ENCODE measurements at regions not wholly inside any gene's neighbourhood (a gene's known extent, or its start where the extent isn't known, plus 50 kb on each side); places are given as distances from the start of the nearest gene placed in this dataset.

DNA sequence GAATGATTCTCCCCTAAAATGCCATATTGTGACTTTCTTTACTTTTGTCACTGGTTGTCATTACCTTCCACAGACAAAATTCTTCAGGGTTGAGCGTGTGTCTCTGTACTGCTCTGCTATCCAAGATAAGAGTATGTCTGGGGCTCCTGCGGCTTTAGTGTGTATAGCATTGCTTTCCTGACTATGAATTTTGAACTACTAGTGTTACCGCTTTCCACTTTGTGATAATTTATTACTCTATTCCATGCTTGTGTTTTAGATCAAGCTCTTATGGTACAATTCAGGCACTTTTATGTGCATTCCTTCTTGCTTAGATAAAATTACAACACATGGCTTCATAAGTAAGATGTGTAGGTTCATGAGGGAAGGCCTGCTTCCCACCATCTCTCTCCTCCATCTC, 51.5 kb upstream of the MEF2C start:
- TF ChIP-seq POLR2A (IDR thresholded peaks at IDR 0.05): no peak
- TF ChIP-seq, protein P1, sequence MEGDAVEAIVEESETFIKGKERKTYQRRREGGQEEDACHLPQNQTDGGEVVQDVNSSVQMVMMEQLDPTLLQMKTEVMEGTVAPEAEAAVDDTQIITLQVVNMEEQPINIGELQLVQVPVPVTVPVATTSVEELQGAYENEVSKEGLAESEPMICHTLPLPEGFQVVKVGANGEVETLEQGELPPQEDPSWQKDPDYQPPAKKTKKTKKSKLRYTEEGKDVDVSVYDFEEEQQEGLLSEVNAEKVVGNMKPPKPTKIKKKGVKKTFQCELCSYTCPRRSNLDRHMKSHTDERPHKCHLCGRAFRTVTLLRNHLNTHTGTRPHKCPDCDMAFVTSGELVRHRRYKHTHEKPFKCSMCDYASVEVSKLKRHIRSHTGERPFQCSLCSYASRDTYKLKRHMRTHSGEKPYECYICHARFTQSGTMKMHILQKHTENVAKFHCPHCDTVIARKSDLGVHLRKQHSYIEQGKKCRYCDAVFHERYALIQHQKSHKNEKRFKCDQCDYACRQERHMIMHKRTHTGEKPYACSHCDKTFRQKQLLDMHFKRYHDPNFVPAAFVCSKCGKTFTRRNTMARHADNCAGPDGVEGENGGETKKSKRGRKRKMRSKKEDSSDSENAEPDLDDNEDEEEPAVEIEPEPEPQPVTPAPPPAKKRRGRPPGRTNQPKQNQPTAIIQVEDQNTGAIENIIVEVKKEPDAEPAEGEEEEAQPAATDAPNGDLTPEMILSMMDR (IDR thresholded peaks at IDR 0.05): no peak
- no peak for DNase-seq (ENCODE audit: low spot score in 2 of 2)
- H3K4me3 ChIP-seq (ENCODE audit: low read depth, poor library complexity, severe bottlenecking): no peak overlapping the region
- intact Hi-C loops (cut with DNase I; ENCODE audit: low total_unique reads): no loop called here
- 93 to 94% methylated on average over 3 of the region's 3 CpGs for WGBS, 2 donors

Small RNA genes in the stretch of these regions (microRNA-seq; reads per million reads assigned to microRNA genes)
- gene MIR3660 (ENCODE audit: borderline number of aligned reads in 1 of 2, borderline replicate concordance in 2 of 2): 0 reads per million in 2 donors
